ENCODE measurements at regions not wholly inside any gene's neighbourhood (a gene's known extent, or its start where the extent isn't known, plus 50 kb on each side); places are given as distances from the start of the nearest gene placed in this dataset.
A peak's percentile ranks its signal among the peaks of the same experiment; 100 is the strongest.
"Not testable (repeated sequence)": the region's sequence is repeated elsewhere in the genome, so short reads cannot be mapped to it uniquely, and the experiment has no call there.

- no peak for DNase-seq
These were observed 530.8 kb downstream of the GRXCR1 start for GRCh38 chr4:43423276-43423675.

GRCh38 chr4:43425206-43425605, 532.7 kb downstream of the GRXCR1 start:
- no peak for DNase-seq

GRCh38 chr4:43435291-43435690, 542.8 kb downstream of the GRXCR1 start:
- no peak for DNase-seq

GRCh38 chr4:43452948-43453347, 560.4 kb downstream of the GRXCR1 start:
- DNase-seq: no peak

- DNase-seq: no peak
These were observed 563.9 kb downstream of the GRXCR1 start for GRCh38 chr4:43456383-43456782.

- DNase-seq: no peak
These were observed 565.4 kb downstream of the GRXCR1 start for GRCh38 chr4:43457866-43458265.

- DNase-seq: no peak
These were observed 565.8 kb downstream of the GRXCR1 start for GRCh38 chr4:43458293-43458692.

- no peak for DNase-seq
These were observed 579.4 kb downstream of the GRXCR1 start for GRCh38 chr4:43471950-43472349.

GRCh38 chr4:43481526-43481925, 589.0 kb downstream of the GRXCR1 start:
- DNase-seq: no peak

GRCh38 chr4:43485196-43485595, 592.7 kb downstream of the GRXCR1 start:
- no peak for DNase-seq

- DNase-seq: no peak
These were observed 603.7 kb downstream of the GRXCR1 start for GRCh38 chr4:43496188-43496587.

GRCh38 chr4:43496602-43497001, 604.1 kb downstream of the GRXCR1 start:
- no peak for DNase-seq

GRCh38 chr4:43505823-43506222, 613.3 kb downstream of the GRXCR1 start:
- DNase-seq: not testable (repeated sequence)

GRCh38 chr4:43512253-43512652, 619.7 kb downstream of the GRXCR1 start:
- no peak for DNase-seq

- no peak for DNase-seq
These were observed 633.1 kb downstream of the GRXCR1 start for GRCh38 chr4:43525646-43526045.

GRCh38 chr4:43547561-43547960, 655.0 kb downstream of the GRXCR1 start:
- no peak for DNase-seq

GRCh38 chr4:43550981-43551627, 658.6 kb downstream of the GRXCR1 start:
- peak in 1 of 56 donors; percentile 1 for DNase-seq

GRCh38 chr4:43556262-43556661, 663.7 kb downstream of the GRXCR1 start:
- no peak for DNase-seq

GRCh38 chr4:43560047-43560446, 667.5 kb downstream of the GRXCR1 start:
- DNase-seq: no peak

- no peak for DNase-seq
These were observed 671.6 kb downstream of the GRXCR1 start for GRCh38 chr4:43564107-43564506.

- no peak for DNase-seq
These were observed 672.1 kb downstream of the GRXCR1 start for GRCh38 chr4:43564591-43564990.

GRCh38 chr4:43567644-43568043, 675.1 kb downstream of the GRXCR1 start:
- DNase-seq: no peak

- no peak for DNase-seq
These were observed 694.3 kb downstream of the GRXCR1 start for GRCh38 chr4:43586813-43587212.

- DNase-seq: no peak
These were observed 695.2 kb downstream of the GRXCR1 start for GRCh38 chr4:43587758-43588157.
